ENCODE measurements at regions not wholly inside any gene's neighbourhood (a gene's known extent, or its start where the extent isn't known, plus 50 kb on each side); places are given as distances from the start of the nearest gene placed in this dataset.

DNA sequence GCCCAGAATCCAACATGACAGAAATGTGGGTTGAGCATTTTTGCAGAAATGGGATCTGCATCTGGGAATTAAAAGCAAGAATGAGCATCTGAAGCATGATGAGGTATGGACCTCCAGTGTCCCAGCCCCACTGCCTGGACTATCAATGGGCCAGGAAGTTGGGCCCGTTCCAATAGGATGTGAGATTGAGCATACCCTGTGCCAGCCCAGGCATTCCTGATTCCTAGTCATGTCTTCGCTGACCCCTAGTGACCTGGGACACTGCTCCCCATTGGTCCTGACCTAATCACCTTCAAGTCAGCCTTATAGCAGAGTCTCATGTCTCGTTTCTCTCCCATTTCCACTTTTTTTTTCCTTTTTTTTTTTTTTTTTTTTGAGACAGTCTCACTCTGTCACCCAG, 197.4 kb upstream of the IRX2 start:
- TF ChIP-seq EZH2 (IDR thresholded peaks at IDR 0.05; ENCODE audit: borderline replicate concordance, insufficient read depth, low read depth, low read length, poor library complexity, severe bottlenecking) (no peak), CTCF (IDR thresholded peaks at IDR 0.05) (no peak)
